HFF-Myc (cell line): ENCODE measurements at regions not wholly inside any gene's neighbourhood (a gene's known extent, or its start where the extent isn't known, plus 50 kb on each side); places are given as distances from the start of the nearest gene placed in this dataset.

Experiments
- DNase-seq: peaks from one replicate; pipeline ENCODE4 v3.0.0-alpha.2; 2011; ENCODE audit warnings: low read depth; ENCODE audit errors: extremely low read depth
- H3K4me3 ChIP-seq: replicated peaks from 2 replicates; pipeline ENCODE4 v1.5.1; 2011; ENCODE audit warnings: low read depth, mild to moderate bottlenecking, control low read depth, low read length
- TF ChIP-seq, protein P1 (sequence below): IDR thresholded peaks from 2 replicates; pipeline ENCODE4 v1.5.1; 2012; ENCODE audit warnings: mild to moderate bottlenecking, low read depth, low read length, control low read depth; ENCODE audit errors: missing control alignments

DNA sequence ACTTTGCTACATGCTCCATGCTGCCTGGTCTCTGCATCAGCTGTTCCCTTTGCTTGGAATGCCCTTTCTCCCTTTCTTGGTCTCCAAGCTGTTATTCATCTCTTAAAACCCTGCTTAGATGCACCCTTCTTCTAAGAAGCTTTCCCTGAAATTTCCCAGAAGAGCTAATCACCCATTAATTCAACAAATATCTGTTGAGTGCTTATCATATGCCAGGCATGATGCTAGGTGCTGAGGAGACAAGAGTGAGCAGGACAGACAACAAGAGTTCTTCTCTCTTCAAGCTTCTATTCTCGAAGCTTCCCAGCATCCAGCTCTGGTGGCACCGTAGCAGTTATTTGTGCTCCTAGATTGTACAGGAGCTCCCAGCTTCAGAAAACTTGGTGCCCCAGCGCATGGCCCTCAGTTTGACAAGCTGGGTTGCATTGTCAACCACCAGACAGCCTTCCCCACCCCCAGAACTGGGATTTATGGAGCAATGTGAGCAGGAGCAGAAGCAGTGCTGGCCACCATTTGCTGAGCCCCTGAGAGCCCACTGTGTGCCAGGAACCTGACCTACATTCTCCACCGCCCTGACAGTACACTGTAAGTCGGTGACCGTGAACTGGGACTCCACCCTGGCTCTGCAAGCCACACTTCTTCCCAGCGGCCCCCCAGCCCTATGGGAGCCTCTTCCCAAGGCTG, 68.0 kb upstream of the ACOT11 start:
- H3K4me3 ChIP-seq, result no peak overlapping the region
- TF ChIP-seq, protein P1, sequence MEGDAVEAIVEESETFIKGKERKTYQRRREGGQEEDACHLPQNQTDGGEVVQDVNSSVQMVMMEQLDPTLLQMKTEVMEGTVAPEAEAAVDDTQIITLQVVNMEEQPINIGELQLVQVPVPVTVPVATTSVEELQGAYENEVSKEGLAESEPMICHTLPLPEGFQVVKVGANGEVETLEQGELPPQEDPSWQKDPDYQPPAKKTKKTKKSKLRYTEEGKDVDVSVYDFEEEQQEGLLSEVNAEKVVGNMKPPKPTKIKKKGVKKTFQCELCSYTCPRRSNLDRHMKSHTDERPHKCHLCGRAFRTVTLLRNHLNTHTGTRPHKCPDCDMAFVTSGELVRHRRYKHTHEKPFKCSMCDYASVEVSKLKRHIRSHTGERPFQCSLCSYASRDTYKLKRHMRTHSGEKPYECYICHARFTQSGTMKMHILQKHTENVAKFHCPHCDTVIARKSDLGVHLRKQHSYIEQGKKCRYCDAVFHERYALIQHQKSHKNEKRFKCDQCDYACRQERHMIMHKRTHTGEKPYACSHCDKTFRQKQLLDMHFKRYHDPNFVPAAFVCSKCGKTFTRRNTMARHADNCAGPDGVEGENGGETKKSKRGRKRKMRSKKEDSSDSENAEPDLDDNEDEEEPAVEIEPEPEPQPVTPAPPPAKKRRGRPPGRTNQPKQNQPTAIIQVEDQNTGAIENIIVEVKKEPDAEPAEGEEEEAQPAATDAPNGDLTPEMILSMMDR, result no peak
- DNase-seq, result no peak

DNA sequence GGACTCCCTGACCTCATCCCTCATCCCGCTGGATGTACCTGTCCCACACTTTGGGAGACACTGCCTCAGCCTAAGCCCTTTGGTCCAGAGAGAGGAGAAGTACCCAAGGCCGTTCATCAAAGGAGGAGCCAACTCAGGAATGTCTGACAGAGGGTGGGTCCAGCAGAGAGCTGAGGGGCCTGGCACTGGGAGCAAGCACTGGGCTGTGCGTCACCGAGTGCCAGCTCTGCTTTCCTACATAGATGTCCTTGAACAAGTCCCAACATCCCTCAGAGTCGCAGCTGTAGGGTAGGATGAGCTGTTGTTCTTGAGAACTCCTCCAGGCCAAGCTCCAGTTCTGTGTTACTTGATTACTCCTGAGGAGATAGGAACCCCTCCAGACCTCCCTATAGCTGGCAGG, 68.8 kb upstream of the ACOT11 start:
- no peak for DNase-seq
- TF ChIP-seq, protein P1, result no peak
- H3K4me3 ChIP-seq, result no peak overlapping the region

DNA sequence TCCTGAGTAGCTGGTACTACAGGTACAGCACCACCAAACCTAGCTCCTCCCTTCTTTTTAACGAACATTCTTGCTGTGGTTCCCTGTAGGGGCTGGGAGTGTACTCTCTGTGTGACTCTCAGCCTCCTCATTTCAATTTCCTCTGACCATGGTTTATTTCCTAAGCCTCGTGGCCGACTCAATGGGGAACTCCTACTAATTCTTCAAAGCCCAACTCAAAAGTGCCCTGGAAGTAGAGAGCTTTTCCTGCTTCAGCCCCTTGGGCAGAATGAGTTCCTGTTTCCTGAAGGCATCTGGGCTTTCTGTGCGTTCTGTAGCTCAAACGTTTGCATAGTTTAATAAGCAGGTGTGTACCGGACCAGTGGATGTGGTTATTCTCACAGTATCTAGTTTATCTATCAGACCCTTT, 70.9 kb upstream of the ACOT11 start:
- no peak overlapping the region for H3K4me3 ChIP-seq
- TF ChIP-seq, protein P1, result no peak
- no peak for DNase-seq

DNA sequence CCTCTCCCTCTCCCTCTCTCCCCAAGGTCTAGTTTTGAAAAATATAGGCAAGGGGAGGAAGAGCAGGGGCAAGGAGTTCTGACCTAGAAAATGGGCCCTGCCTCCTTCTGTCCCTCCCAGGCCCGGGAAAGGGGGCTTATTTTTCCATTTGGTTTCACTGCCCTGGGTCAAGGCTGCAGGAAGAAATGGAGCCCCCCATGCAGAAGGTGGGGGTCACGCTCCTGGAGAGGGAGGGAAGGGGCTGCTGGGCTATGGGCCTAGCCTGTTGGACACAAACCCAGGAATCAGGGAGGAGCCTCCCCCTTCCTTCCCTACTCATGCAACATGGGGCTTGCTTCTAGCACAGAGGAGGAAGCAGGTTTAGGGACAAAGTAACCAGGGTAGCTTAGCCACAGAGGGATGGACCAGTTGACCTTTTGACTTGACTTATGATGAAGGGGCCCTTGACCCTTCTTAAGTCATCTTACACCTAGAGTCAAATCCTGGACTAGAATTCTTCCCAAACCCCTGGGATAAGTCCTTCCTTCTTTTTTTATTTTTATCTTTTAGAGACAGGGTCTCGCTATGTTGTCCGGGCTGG, 70.4 kb upstream of the SSBP3 start:
- TF ChIP-seq, protein P1, result no peak
- DNase-seq, result no peak
- H3K4me3 ChIP-seq, result no peak overlapping the region

DNA sequence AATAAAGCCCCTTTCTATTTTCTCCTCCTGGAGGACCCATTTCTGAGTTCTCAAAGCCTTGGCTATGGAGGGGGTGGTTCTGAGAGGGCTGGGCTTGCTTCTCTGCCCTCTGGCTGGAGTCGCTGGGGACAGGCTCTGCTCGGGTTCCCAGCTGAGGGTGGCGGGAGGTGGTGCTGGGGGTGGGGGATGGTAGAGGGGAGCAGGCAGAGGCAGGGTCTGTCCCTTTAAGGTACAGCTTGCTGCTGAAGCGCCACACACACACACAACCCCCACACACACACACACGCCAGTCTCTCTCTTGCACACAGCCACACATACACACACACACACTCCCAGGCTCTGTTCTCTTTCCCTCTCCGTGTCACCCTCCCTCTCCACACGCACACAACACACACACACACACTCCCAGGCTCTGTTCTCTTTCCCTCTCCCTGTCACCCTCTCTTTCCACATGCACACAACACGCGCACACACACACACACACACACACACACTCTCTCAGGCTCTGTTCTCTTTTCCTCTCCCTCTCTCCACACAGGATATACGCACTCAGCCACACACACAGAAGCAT, 69.8 kb upstream of the SSBP3 start:
- H3K4me3 ChIP-seq, result no peak overlapping the region
- TF ChIP-seq, protein P1, result no peak
- no peak for DNase-seq

DNA sequence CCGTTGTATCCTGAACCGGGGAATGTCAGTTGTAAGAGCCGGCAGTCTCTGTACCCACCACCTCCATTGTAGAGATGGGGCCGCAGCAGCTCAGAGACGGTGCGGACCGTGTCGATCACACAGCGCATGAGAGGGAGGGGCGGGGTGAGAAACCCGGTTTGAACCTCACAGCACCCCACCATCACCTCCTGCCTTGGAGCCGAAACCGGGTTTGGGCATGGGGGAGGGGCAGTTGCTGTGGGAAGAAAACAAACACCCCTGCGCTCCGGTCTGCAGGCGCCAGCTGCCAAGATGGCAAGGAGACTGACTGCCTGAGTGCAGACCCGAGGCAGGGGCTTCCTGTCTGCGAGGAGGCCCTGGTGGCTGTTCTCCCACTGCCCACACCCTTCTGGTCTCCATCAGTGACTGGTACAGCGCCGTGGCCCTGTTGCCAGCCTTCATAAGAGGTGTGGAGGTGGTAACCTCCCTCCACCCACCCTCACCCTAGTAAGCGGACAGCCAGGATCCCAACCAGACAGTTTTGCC, 69.2 kb upstream of the SSBP3 start:
- TF ChIP-seq, protein P1, result no peak
- no peak overlapping the region for H3K4me3 ChIP-seq
- DNase-seq, result no peak
